ENCODE measurements at regions not wholly inside any gene's neighbourhood (a gene's known extent, or its start where the extent isn't known, plus 50 kb on each side); places are given as distances from the start of the nearest gene placed in this dataset.
A peak's percentile ranks its signal among the peaks of the same experiment; 100 is the strongest.

- Histone ChIP-seq H2AFZ (replicated peaks) (no peak overlapping the region), H3K9me3 (ENCODE audit: low read depth) (no peaks in the 10 kb centered on the region), H3K4me2 (no peak overlapping the region), H3K79me2 (ENCODE audit: low read depth) (no peaks in the 10 kb centered on the region), H3K27ac (no peak overlapping the region), H3K36me3 (no peaks in the 10 kb centered on the region), H3K27me3 (no peaks in the 10 kb centered on the region), H4K20me1 (ENCODE audit: low read depth) (no peaks in the 10 kb centered on the region), H3K4me3 (no peak overlapping the region), H3F3A (ENCODE audit: low read depth) (no peaks in the 10 kb centered on the region), H3K4me1 (no peaks in the 10 kb centered on the region), H3K9ac (no peak overlapping the region)
- no peak for DNase-seq (ENCODE audit: low spot score)
- Mint-ChIP-seq H3K4me1 (no peaks in the 10 kb centered on the region), H3K9me3 (no peaks in the 10 kb centered on the region), H3K4me3 (no peak overlapping the region), H3K27ac (no peak overlapping the region), H3K36me3 (no peaks in the 10 kb centered on the region), H3K27me3 (ENCODE audit: insufficient read depth, low read depth) (no peaks in the 10 kb centered on the region)
- TF ChIP-seq EZH2phosphoT487 (IDR thresholded peaks at IDR 0.05) (no peak), EZH2 (IDR thresholded peaks at IDR 0.05) (no peak), CTCF (IDR thresholded peaks at IDR 0.05) (no peak)
Measured at GRCh38 chr11:80748207-80748925, 1307.5 kb upstream of the TENM4 start.

GRCh38 chr11:80746300-80746699 lies 1305.5 kb upstream of the TENM4 start:
- H3K27ac ChIP-seq = no peak overlapping the region

GRCh38 chr11:80745416-80745815 lies 1304.6 kb upstream of the TENM4 start:
- Mint-ChIP-seq H3K27ac (no peak overlapping the region), H3K36me3 (no peaks in the 10 kb centered on the region), H3K4me1 (no peaks in the 10 kb centered on the region), H3K27me3 (ENCODE audit: insufficient read depth, low read depth) (no peaks in the 10 kb centered on the region), H3K4me3 (no peak overlapping the region), H3K9me3 (no peaks in the 10 kb centered on the region)
- Histone ChIP-seq H2AFZ (replicated peaks) (peak overlapping the region; percentile 42), H3F3A (ENCODE audit: low read depth) (no peaks in the 10 kb centered on the region), H3K9ac (no peak overlapping the region), H3K79me2 (ENCODE audit: low read depth) (no peaks in the 10 kb centered on the region), H3K27me3 (no peaks in the 10 kb centered on the region), H3K4me3 (no peak overlapping the region), H3K9me3 (ENCODE audit: low read depth) (no peaks in the 10 kb centered on the region), H3K4me1 (no peaks in the 10 kb centered on the region), H4K20me1 (ENCODE audit: low read depth) (no peaks in the 10 kb centered on the region), H3K36me3 (no peaks in the 10 kb centered on the region), H3K4me2 (no peak overlapping the region), H3K27ac (no peak overlapping the region)
- no peak for DNase-seq (ENCODE audit: low spot score)
- TF ChIP-seq CTCF (IDR thresholded peaks at IDR 0.05) (no peak), EZH2 (IDR thresholded peaks at IDR 0.05) (no peak), EZH2phosphoT487 (IDR thresholded peaks at IDR 0.05) (no peak)

More at GRCh38 chr11:80746300-80746699, 1305.5 kb upstream of the TENM4 start:
- Histone ChIP-seq H3K79me2 (ENCODE audit: low read depth) (no peaks in the 10 kb centered on the region), H3K4me1 (no peaks in the 10 kb centered on the region), H3K9me3 (ENCODE audit: low read depth) (no peaks in the 10 kb centered on the region), H3F3A (ENCODE audit: low read depth) (no peaks in the 10 kb centered on the region), H3K36me3 (no peaks in the 10 kb centered on the region), H3K27me3 (no peaks in the 10 kb centered on the region), H3K9ac (no peak overlapping the region), H4K20me1 (ENCODE audit: low read depth) (no peaks in the 10 kb centered on the region), H2AFZ (replicated peaks) (no peak overlapping the region), H3K4me3 (no peak overlapping the region), H3K4me2 (no peak overlapping the region)
- no peak for DNase-seq (ENCODE audit: low spot score)
- Mint-ChIP-seq H3K4me3 (no peak overlapping the region), H3K4me1 (no peaks in the 10 kb centered on the region), H3K36me3 (no peaks in the 10 kb centered on the region), H3K27me3 (ENCODE audit: insufficient read depth, low read depth) (no peaks in the 10 kb centered on the region), H3K9me3 (no peaks in the 10 kb centered on the region), H3K27ac (no peak overlapping the region)
- no peak for TF ChIP-seq CTCF (IDR thresholded peaks at IDR 0.05)
- no peak for TF ChIP-seq EZH2phosphoT487 (IDR thresholded peaks at IDR 0.05)
- TF ChIP-seq EZH2 (IDR thresholded peaks at IDR 0.05) = no peak

Data from neural progenitor cell (in vitro differentiated cells).